Vagina (tissue), 2 donors: ENCODE measurements at regions not wholly inside any gene's neighbourhood (a gene's known extent, or its start where the extent isn't known, plus 50 kb on each side); places are given as distances from the start of the nearest gene placed in this dataset.

ENCODE experiments used
- DNase-seq, 2 donors: peaks; one replicate each; pipeline ENCODE4 v3.0.0-alpha.2; 2017; ENCODE audit errors: extremely low spot score in 2 of 2
- H3K27ac ChIP-seq: fragments of 200-600 bp; sonication (generic); one replicate; pipeline ENCODE4 v1.5.1; 2019
- H3K27me3 ChIP-seq: fragments of 200-600 bp; sonication (generic); one replicate; pipeline ENCODE4 v1.5.1; 2019
- H3K36me3 ChIP-seq, 2 donors: fragments of 200-600 bp; sonication (generic); one replicate each; pipeline ENCODE4 v1.5.1; 2017 to 2019
- H3K4me1 ChIP-seq: fragments of 200-600 bp; sonication (generic); one replicate; pipeline ENCODE4 v1.5.1; 2019
- H3K4me3 ChIP-seq, 2 donors: fragments of 200-600 bp; sonication (generic); 1 replicate in 1 of 2; 2 replicates in 1 of 2; pipeline ENCODE4 v1.5.1; 2016 to 2019
- H3K9me3 ChIP-seq: fragments of 200-600 bp; sonication (generic); one replicate; pipeline ENCODE4 v1.5.1; 2019
- CTCF ChIP-seq, 3 experiments: fragments of 450-650 bp in 2 of 3; fragments of 200-600 bp in 1 of 3; sonication (generic) in 1 of 3; IDR thresholded peaks; one replicate each; pipeline ENCODE4 v1.5.1; 2017 to 2019; ENCODE audit warnings: antibody characterized with exemption in 3 of 3, mild to moderate bottlenecking in 2 of 3, moderate library complexity in 2 of 3
- POLR2A ChIP-seq, 2 donors: fragments of 450-650 bp; IDR thresholded peaks; one replicate each; pipeline ENCODE4 v1.6.1; 2017; ENCODE audit warnings: antibody characterized with exemption in 2 of 2, mild to moderate bottlenecking in 2 of 2, moderate library complexity in 2 of 2
- POLR2AphosphoS5 ChIP-seq, 2 donors: sonication (generic); formaldehyde crosslinking; IDR thresholded peaks; one replicate each; pipeline ENCODE4 v1.9.0; 2017; ENCODE audit warnings: antibody characterized with exemption in 2 of 2, mild to moderate bottlenecking in 2 of 2, low read depth in 1 of 2; ENCODE audit not compliant: insufficient read depth in 1 of 2
- intact Hi-C: fragments of 100-400 bp; cut with DNase I; formaldehyde crosslinking; loops from one replicate; pipeline ENCODE4 v1.15.1; 2023

- H3K4me1 ChIP-seq, result no peaks in the 10 kb centered on the region
- H3K27me3 ChIP-seq, result no peaks in the 10 kb centered on the region
- no peak for DNase-seq
- H3K27ac ChIP-seq, result no peak overlapping the region
- no peaks in the 10 kb centered on the region for H3K36me3 ChIP-seq
- H3K4me3 ChIP-seq, result no peak overlapping the region
- TF ChIP-seq POLR2A (IDR thresholded peaks at IDR 0.05), result no peak
- no peak for TF ChIP-seq CTCF (IDR thresholded peaks at IDR 0.05)
- no peak for TF ChIP-seq POLR2AphosphoS5 (IDR thresholded peaks at IDR 0.05; ENCODE audit: insufficient read depth in 1 of 2, low read depth in 1 of 2)
- H3K9me3 ChIP-seq, result no peaks in the 10 kb centered on the region
- intact Hi-C loops, result no loop called here
Measured at GRCh38 chr16:54633943-54634362, 296.7 kb upstream of the IRX5 start.

GRCh38 chr16:54632322-54633220, 298.1 kb upstream of the IRX5 start:
- H3K4me1 ChIP-seq, result no peaks in the 10 kb centered on the region
- H3K4me3 ChIP-seq, result no peak overlapping the region
- no peak overlapping the region for H3K27ac ChIP-seq
- H3K36me3 ChIP-seq, result no peaks in the 10 kb centered on the region
- no peaks in the 10 kb centered on the region for H3K9me3 ChIP-seq
- H3K27me3 ChIP-seq, result no peaks in the 10 kb centered on the region
- TF ChIP-seq CTCF (IDR thresholded peaks at IDR 0.05), result no peak
- no peak for TF ChIP-seq POLR2A (IDR thresholded peaks at IDR 0.05)
- TF ChIP-seq POLR2AphosphoS5 (IDR thresholded peaks at IDR 0.05; ENCODE audit: insufficient read depth in 1 of 2, low read depth in 1 of 2), result no peak
- intact Hi-C loops, result no loop called here
- no peak for DNase-seq

- Histone ChIP-seq H3K27ac (no peak overlapping the region), H3K4me3 (no peak overlapping the region), H3K36me3 (no peaks in the 10 kb centered on the region), H3K4me1 (no peaks in the 10 kb centered on the region), H3K9me3 (no peaks in the 10 kb centered on the region), H3K27me3 (no peaks in the 10 kb centered on the region)
- intact Hi-C loops, result no loop called here
- TF ChIP-seq POLR2AphosphoS5 (IDR thresholded peaks at IDR 0.05; ENCODE audit: insufficient read depth in 1 of 2, low read depth in 1 of 2) (no peak), POLR2A (IDR thresholded peaks at IDR 0.05) (no peak), CTCF (IDR thresholded peaks at IDR 0.05) (no peak)
- no peak for DNase-seq
Measured at GRCh38 chr16:54631782-54632181, 298.9 kb upstream of the IRX5 start.

- Histone ChIP-seq H3K27me3 (no peaks in the 10 kb centered on the region), H3K9me3 (no peaks in the 10 kb centered on the region), H3K4me3 (no peak overlapping the region), H3K27ac (no peak overlapping the region), H3K4me1 (no peaks in the 10 kb centered on the region), H3K36me3 (no peaks in the 10 kb centered on the region)
- intact Hi-C loops, result no loop called here
- TF ChIP-seq POLR2A (IDR thresholded peaks at IDR 0.05) (no peak), CTCF (IDR thresholded peaks at IDR 0.05) (no peak), POLR2AphosphoS5 (IDR thresholded peaks at IDR 0.05; ENCODE audit: insufficient read depth in 1 of 2, low read depth in 1 of 2) (no peak)
- no peak for DNase-seq
Measured at GRCh38 chr16:54630284-54630967, 300.2 kb upstream of the IRX5 start.
